ENCODE measurements at regions not wholly inside any gene's neighbourhood (a gene's known extent, or its start where the extent isn't known, plus 50 kb on each side); places are given as distances from the start of the nearest gene placed in this dataset.

DNA sequence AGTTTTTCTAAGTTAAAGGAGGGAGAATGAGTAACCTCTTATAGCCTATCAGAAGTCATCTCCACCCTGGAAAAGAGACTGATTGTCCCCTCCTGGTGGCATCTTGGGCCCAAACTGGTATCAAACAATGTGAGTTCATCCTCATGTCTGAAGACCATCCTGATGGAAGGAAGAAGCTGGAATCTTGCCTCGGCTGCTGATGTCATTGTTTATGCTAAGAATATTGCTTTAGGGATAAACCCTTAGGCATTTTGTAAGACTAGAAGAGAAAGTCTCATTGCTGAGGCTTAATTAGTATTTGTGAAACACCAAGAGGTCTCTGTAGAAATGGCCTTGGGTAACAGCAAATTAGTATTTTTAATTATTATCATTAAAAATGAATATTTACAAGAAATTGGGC, 65.7 kb upstream of the KCNN2 start:
- FAIRE-seq (no peak), DNase-seq (ENCODE audit: insufficient read length) (no peak)
- TF ChIP-seq TAF1 (IDR thresholded peaks at IDR 0.05; ENCODE audit: borderline replicate concordance, low read depth, low read length): no peak
- no peak for TF ChIP-seq POLR2A (IDR thresholded peaks at IDR 0.05; ENCODE audit: low read depth, low read length)
- TF ChIP-seq POLR2AphosphoS5 (IDR thresholded peaks at IDR 0.05; ENCODE audit: low read depth, low read length): no peak

GRCh38 chr5:114297915-114298314, 64.0 kb upstream of the KCNN2 start:
- DNase-seq (ENCODE audit: insufficient read length) (no peak), FAIRE-seq (no peak)
- TF ChIP-seq POLR2AphosphoS5 (IDR thresholded peaks at IDR 0.05; ENCODE audit: low read depth, low read length) (no peak), TAF1 (IDR thresholded peaks at IDR 0.05; ENCODE audit: borderline replicate concordance, low read depth, low read length) (no peak), POLR2A (IDR thresholded peaks at IDR 0.05; ENCODE audit: low read depth, low read length) (no peak)

DNA sequence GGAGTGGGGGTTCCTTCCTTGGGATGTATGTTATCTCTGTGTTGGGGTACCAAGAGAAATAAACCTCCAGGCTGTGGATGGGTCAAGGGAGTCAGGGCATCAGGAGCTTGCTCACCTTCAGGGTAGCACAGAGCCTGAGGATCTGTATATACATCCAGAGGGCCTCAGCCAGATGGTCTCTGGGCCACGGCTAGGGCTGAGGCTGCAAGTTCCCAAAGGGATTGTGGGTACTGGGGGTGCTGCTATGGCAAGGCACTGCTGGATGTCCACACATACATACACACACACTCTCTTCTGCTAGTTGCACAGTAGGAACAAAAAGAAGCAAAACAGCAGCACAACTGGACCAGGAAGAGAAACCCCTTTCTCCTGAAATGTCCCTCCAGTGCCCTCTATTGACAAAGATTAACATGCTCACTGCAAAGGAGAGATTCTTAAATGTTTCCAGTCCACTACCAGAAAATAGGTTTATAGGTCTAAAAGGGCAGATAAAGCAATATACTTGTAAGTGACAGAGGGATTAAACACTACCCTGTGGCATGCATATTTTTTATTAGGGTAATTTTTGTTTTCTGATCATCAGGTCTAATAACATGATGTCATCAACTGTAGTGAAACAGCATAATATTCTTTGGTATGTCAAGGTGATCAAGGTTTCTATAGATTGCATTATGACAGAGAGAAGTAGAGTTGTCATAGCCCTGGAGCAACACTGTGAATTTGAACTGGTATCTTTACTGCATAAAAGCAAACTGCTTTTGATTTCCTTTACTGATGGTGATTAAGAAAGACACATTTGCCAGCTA, 56.3 kb upstream of the KCNN2 start:
- DNase-seq (ENCODE audit: insufficient read length): no peak
- no peak for TF ChIP-seq POLR2A (IDR thresholded peaks at IDR 0.05; ENCODE audit: low read depth, low read length)
- no peak for TF ChIP-seq POLR2AphosphoS5 (IDR thresholded peaks at IDR 0.05; ENCODE audit: low read depth, low read length)
- no peak for TF ChIP-seq TAF1 (IDR thresholded peaks at IDR 0.05; ENCODE audit: borderline replicate concordance, low read depth, low read length)
- FAIRE-seq: peak; percentile 38

DNA sequence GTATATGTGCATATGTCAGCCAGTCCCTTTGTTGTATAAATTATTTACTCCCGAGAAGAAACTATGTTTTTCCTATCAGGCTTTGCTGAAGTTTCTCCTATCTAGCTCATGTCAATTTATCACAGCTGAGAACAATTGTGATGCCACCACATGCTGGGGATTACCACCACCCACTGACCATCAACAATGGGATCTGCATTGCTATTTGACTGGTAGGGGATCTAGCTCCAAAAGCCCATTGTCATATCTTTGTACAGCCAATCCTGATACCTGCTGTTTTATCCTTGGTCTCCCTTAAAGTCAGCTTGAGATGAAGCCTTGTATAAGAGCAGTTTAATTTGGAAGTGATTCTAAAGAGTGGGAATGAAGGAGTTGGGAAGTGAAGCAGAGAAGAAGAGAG, 53.9 kb upstream of the KCNN2 start:
- no peak for DNase-seq (ENCODE audit: insufficient read length)
- no peak for FAIRE-seq
- TF ChIP-seq TAF1 (IDR thresholded peaks at IDR 0.05; ENCODE audit: borderline replicate concordance, low read depth, low read length): no peak
- TF ChIP-seq POLR2A (IDR thresholded peaks at IDR 0.05; ENCODE audit: low read depth, low read length): no peak
- no peak for TF ChIP-seq POLR2AphosphoS5 (IDR thresholded peaks at IDR 0.05; ENCODE audit: low read depth, low read length)

GRCh38 chr5:114308508-114308907, 53.4 kb upstream of the KCNN2 start:
- FAIRE-seq: no peak
- no peak for DNase-seq (ENCODE audit: insufficient read length)
- TF ChIP-seq POLR2A (IDR thresholded peaks at IDR 0.05; ENCODE audit: low read depth, low read length) (no peak), TAF1 (IDR thresholded peaks at IDR 0.05; ENCODE audit: borderline replicate concordance, low read depth, low read length) (no peak), POLR2AphosphoS5 (IDR thresholded peaks at IDR 0.05; ENCODE audit: low read depth, low read length) (no peak)

DNA sequence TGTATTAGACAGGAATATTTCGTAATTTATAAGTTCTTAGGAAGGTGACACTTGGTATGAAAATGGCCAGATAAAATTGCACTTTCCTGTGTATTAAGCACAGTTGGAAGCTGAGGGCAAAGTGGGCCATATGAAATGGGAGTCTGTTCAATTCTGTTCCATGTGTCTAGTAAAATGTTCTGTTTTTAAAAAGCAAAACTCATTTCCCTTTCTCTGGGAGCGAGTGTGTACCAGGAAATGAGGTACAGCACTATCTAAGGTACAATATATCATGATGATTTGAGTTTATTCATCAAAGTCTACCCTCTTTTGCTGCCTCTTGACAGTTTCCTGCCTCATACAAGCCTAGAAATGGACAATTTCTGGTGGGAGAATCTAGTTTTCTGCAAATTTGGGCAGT, 51.2 kb upstream of the KCNN2 start:
- no peak for DNase-seq (ENCODE audit: insufficient read length)
- TF ChIP-seq TAF1 (IDR thresholded peaks at IDR 0.05; ENCODE audit: borderline replicate concordance, low read depth, low read length): no peak
- TF ChIP-seq POLR2A (IDR thresholded peaks at IDR 0.05; ENCODE audit: low read depth, low read length): no peak
- TF ChIP-seq POLR2AphosphoS5 (IDR thresholded peaks at IDR 0.05; ENCODE audit: low read depth, low read length): no peak
- FAIRE-seq: no peak

DNA sequence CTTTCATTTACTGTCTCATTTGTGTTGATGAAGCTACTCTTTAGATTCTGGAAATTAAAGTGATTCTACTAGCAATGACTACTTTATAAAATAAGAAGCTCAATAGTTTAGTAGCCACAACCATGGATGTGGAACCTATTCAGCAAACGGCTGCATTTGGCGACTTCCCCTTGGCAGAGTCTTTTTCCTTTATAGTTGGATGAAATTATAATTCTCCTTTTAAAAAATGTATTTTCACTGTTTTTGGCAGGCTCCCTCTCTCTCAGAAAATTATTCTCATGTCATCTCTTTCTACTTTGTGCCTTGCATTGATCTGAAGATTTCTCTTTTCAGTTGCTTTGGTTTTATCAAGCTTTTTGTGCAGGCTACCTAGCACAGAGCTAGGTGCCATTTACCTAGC, 50.6 kb upstream of the KCNN2 start:
- no peak for FAIRE-seq
- DNase-seq (ENCODE audit: insufficient read length): no peak

DNA sequence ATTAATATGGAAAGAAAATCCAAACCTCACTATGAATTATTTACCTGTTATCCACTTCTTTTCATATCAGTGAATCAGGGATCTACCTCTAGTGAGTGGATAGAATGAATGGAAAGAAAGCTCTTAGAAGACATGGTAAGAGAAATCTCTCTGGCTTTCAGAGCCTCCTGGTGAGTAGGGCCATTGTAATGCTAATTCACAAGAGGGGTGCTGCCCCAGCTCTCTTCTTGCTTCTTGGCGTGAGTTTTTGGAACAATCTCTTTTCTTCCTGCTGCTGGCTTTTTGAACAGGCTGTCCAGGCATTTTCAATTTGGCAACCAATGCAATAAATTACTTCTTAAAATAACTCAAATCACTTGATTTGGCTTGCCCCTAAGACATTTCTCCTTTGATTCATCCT, 49.9 kb upstream of the KCNN2 start:
- FAIRE-seq (no peak), DNase-seq (ENCODE audit: insufficient read length) (no peak)

More for the DNA sequence above, 50.6 kb upstream of the KCNN2 start:
- TF ChIP-seq POLR2A (IDR thresholded peaks at IDR 0.05; ENCODE audit: low read depth, low read length) (no peak), TAF1 (IDR thresholded peaks at IDR 0.05; ENCODE audit: borderline replicate concordance, low read depth, low read length) (no peak), POLR2AphosphoS5 (IDR thresholded peaks at IDR 0.05; ENCODE audit: low read depth, low read length) (no peak)

More for the DNA sequence above, 49.9 kb upstream of the KCNN2 start:
- no peak for TF ChIP-seq POLR2A (IDR thresholded peaks at IDR 0.05; ENCODE audit: low read depth, low read length)
- TF ChIP-seq TAF1 (IDR thresholded peaks at IDR 0.05; ENCODE audit: borderline replicate concordance, low read depth, low read length): no peak
- TF ChIP-seq POLR2AphosphoS5 (IDR thresholded peaks at IDR 0.05; ENCODE audit: low read depth, low read length): no peak

Measured in GM12892 (cell line).